ENCODE measurements at regions not wholly inside any gene's neighbourhood (a gene's known extent, or its start where the extent isn't known, plus 50 kb on each side); places are given as distances from the start of the nearest gene placed in this dataset.

- TF ChIP-seq CTCF (IDR thresholded peaks at IDR 0.05 in 4 of 5, conservative IDR thresholded peaks at IDR 0.05 in 1 of 5) (no peak), POLR2A (IDR thresholded peaks at IDR 0.05) (no peak)
Measured at GRCh38 chr2:176507786-176508185, 238.5 kb downstream of the MTX2 start.
